Hepatocyte (in vitro differentiated cells): ENCODE measurements at regions not wholly inside any gene's neighbourhood (a gene's known extent, or its start where the extent isn't known, plus 50 kb on each side); places are given as distances from the start of the nearest gene placed in this dataset.

Experiments
- DNase-seq: peaks from one replicate; pipeline ENCODE4 v3.0.0-alpha.2; 2016; ENCODE audit warnings: low spot score
- H2AFZ ChIP-seq: fragments of 200-600 bp; sonication (generic); 2 replicates; pipeline ENCODE4 v1.6.0; 2016; ENCODE audit warnings: antibody characterized with exemption, mild to moderate bottlenecking
- H3K27ac ChIP-seq: fragments of 200-600 bp; sonication (generic); 2 replicates; pipeline ENCODE4 v1.5.1; 2016; ENCODE audit warnings: mild to moderate bottlenecking
- H3K27me3 ChIP-seq: fragments of 200-600 bp; sonication (generic); 2 replicates; pipeline ENCODE4 v1.6.1; 2016
- H3K36me3 ChIP-seq: fragments of 200-600 bp; sonication (generic); replicated peaks from 2 replicates; pipeline ENCODE4 v1.5.1; 2016; ENCODE audit warnings: low read depth; ENCODE audit not compliant: insufficient read depth
- H3K4me1 ChIP-seq: fragments of 200-600 bp; sonication (generic); 2 replicates; pipeline ENCODE4 v1.5.1; 2016; ENCODE audit warnings: mild to moderate bottlenecking, moderate library complexity; ENCODE audit not compliant: insufficient read depth
- H3K4me2 ChIP-seq: fragments of 200-600 bp; sonication (generic); 2 replicates; pipeline ENCODE4 v1.6.0; 2016
- H3K4me3 ChIP-seq: fragments of 200-600 bp; sonication (generic); 2 replicates; pipeline ENCODE4 v1.5.1; 2016; ENCODE audit warnings: mild to moderate bottlenecking
- H3K79me2 ChIP-seq: fragments of 200-600 bp; sonication (generic); 2 replicates; pipeline ENCODE4 v1.6.0; 2017; ENCODE audit warnings: mild to moderate bottlenecking
- H3K9me2 ChIP-seq: fragments of 200-600 bp; sonication (generic); replicated peaks from 2 replicates; pipeline ENCODE4 v1.6.0; 2017; ENCODE audit warnings: mild to moderate bottlenecking; ENCODE audit not compliant: insufficient read depth
- H3K9me3 ChIP-seq: fragments of 200-600 bp; sonication (generic); 2 replicates; pipeline ENCODE4 v1.5.1; 2016; ENCODE audit warnings: low read depth, mild to moderate bottlenecking
- H4K20me1 ChIP-seq: fragments of 200-600 bp; sonication (generic); 2 replicates; pipeline ENCODE4 v1.6.0; 2016; ENCODE audit warnings: mild to moderate bottlenecking; ENCODE audit not compliant: insufficient read depth, poor library complexity, severe bottlenecking
- EZH2 ChIP-seq: fragments of 200-600 bp; sonication (generic); IDR thresholded peaks from 2 replicates; pipeline ENCODE4 v1.6.1; 2016; ENCODE audit warnings: antibody characterized with exemption, mild to moderate bottlenecking, borderline replicate concordance
- EZH2phosphoT487 ChIP-seq: fragments of 200-600 bp; sonication (generic); IDR thresholded peaks from one replicate; pipeline ENCODE4 v1.6.1; 2018; ENCODE audit warnings: antibody characterized with exemption, mild to moderate bottlenecking, low read depth, moderate library complexity; ENCODE audit not compliant: unreplicated experiment, severe bottlenecking
- WGBS: methylation state at CpG from one replicate; pipeline ENCODE4 v1.1.6; 2016; ENCODE audit warnings: low lambda C conversion rate; ENCODE audit errors: missing lambda C conversion rate; 5-methylcytosine and 5-hydroxymethylcytosine counted together
- TF ChIP-seq, protein P1 (sequence below): fragments of 200-600 bp; sonication (generic); IDR thresholded peaks from 2 replicates; pipeline ENCODE4 v1.5.1; 2016; ENCODE audit warnings: antibody characterized with exemption, mild to moderate bottlenecking; ENCODE audit not compliant: poor library complexity

DNA sequence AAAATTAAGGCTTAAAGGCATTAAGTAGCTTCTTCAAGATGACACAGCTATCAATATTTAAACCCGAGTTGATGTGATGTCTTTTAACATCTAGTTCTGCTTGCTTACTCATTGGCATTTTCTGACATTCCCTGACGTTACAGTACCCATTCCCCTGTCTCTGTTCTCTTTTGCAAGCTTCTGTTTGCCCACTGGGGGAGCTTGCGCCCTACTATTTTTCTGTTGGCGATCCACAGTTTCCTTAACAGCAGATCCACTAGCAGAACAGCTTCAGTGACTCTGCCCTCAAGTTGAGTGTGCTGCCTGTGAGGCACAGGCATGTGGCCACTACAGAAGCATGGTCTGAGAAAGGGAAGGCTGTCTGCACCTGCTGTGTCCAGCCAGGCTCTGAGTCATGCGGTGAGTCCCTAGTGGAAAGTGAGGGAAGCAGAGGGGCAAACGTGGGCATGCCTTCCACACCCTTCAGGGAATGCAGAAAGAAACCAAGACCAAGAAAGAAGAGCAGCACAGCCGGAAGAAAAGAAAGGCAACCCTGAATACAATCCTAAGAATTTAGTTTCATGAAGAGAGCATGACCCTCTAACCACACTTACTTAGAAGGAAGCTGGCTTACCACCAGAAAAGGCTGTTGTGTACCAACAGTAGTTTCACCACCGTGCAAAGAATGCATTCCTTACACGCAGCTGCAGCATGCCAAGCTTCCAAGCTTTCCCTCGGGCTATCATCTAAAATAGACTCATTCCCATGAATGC, 97.7 kb upstream of the VGLL2 start:
- 61% methylated on average over 10 of the region's 10 CpGs for WGBS
- H2AFZ ChIP-seq: no peak overlapping the region
- no peak for TF ChIP-seq EZH2phosphoT487
- TF ChIP-seq, protein P1, sequence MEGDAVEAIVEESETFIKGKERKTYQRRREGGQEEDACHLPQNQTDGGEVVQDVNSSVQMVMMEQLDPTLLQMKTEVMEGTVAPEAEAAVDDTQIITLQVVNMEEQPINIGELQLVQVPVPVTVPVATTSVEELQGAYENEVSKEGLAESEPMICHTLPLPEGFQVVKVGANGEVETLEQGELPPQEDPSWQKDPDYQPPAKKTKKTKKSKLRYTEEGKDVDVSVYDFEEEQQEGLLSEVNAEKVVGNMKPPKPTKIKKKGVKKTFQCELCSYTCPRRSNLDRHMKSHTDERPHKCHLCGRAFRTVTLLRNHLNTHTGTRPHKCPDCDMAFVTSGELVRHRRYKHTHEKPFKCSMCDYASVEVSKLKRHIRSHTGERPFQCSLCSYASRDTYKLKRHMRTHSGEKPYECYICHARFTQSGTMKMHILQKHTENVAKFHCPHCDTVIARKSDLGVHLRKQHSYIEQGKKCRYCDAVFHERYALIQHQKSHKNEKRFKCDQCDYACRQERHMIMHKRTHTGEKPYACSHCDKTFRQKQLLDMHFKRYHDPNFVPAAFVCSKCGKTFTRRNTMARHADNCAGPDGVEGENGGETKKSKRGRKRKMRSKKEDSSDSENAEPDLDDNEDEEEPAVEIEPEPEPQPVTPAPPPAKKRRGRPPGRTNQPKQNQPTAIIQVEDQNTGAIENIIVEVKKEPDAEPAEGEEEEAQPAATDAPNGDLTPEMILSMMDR: no peak
- no peak for TF ChIP-seq EZH2

DNA sequence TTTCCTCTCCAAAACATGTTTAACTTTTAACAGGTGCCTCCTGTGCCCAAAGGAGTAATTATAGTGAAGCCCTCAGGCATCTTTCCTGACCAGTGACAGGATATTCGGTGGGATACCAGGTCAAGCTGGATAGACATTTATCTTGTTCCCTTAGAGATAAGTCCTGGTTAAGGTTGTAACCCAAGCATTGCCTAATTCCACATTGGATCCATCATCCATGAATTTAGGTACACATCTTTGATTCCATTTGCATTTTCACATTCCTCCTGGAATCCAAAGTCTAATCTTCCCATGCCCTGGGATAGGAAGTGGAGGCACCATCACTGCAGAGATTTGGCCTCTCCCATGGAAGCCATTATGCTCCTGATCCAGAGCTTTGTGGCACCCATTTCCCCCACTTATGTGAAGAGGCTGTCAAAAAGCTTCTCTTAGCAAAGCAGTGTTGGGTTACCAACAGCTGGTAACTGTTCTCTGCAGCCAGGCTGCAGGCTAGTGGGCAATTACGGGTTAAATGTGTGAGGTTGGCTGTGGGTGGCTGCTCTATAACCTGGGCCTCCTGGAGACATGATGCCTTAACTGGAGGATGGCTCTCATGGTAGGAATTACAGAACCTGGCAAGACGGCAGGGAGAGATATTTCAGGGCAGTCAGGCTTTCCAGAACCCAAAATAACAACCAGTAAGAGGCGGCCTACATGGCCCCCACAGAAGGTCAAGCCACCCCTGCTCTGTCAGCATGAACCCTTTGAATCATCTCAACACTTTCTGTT, 96.9 kb upstream of the VGLL2 start:
- DNase-seq: no peak
- Histone ChIP-seq H3K36me3 (no peaks in the 10 kb centered on the region), H3K9me3 (no peaks in the 10 kb centered on the region), H3K4me1 (no peaks in the 10 kb centered on the region), H3K27ac (no peak overlapping the region), H3K9me2 (no peaks in the 10 kb centered on the region), H4K20me1 (no peaks in the 10 kb centered on the region), H2AFZ (no peak overlapping the region), H3K4me2 (no peak overlapping the region), H3K79me2 (no peaks in the 10 kb centered on the region), H3K4me3 (no peak overlapping the region), H3K27me3 (no peaks in the 10 kb centered on the region)
- TF ChIP-seq EZH2phosphoT487 (no peak), EZH2 (no peak)
- TF ChIP-seq, protein P1: no peak
- WGBS: 65% methylated on average over 4 of the region's 4 CpGs

More for the DNA sequence above, 97.7 kb upstream of the VGLL2 start:
- no peaks in the 10 kb centered on the region for H4K20me1 ChIP-seq
- DNase-seq: peak; percentile 9
- H3K4me1 ChIP-seq: no peaks in the 10 kb centered on the region
- H3K27me3 ChIP-seq: no peaks in the 10 kb centered on the region
- H3K4me3 ChIP-seq: no peak overlapping the region
- no peaks in the 10 kb centered on the region for H3K9me2 ChIP-seq
- no peaks in the 10 kb centered on the region for H3K9me3 ChIP-seq
- H3K79me2 ChIP-seq: no peaks in the 10 kb centered on the region
- H3K27ac ChIP-seq: no peak overlapping the region
- no peaks in the 10 kb centered on the region for H3K36me3 ChIP-seq
- no peak overlapping the region for H3K4me2 ChIP-seq

DNA sequence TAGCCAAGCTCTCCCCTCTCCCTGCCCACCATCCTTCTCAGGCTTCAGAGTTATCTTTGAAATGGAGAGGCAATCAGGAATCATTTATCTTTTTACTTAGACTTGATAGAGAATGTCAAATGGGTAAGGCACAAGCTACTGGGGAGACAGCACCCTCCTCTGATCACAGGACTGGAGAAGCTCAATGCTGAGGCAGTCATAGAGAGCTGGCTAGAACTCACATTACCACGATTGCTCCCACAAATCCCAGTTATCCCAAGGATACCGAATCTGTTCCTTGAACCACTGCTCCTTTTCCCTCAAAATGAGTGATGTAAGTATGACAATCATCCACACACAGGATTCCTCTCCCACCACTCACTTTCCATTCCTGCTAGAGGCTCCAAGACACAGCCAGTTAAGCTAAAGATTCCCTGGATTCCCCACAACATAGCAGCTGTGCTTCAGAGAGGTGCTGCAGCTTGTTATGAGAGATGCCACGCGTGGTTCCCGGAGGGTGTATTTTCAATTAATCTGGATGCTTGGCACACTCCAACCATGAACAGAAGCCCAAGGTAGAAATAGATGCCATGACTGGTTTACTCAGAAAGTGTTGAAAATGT, 96.2 kb upstream of the VGLL2 start:
- H3K4me3 ChIP-seq: no peak overlapping the region
- H3K79me2 ChIP-seq: no peaks in the 10 kb centered on the region
- no peaks in the 10 kb centered on the region for H3K9me2 ChIP-seq
- no peak overlapping the region for H3K27ac ChIP-seq
- no peaks in the 10 kb centered on the region for H3K27me3 ChIP-seq
- TF ChIP-seq, protein P1: no peak
- TF ChIP-seq EZH2 (no peak), EZH2phosphoT487 (no peak)
- no peak overlapping the region for H2AFZ ChIP-seq
- no peak overlapping the region for H3K4me2 ChIP-seq
- H3K4me1 ChIP-seq: no peaks in the 10 kb centered on the region
- H3K9me3 ChIP-seq: no peaks in the 10 kb centered on the region
- H4K20me1 ChIP-seq: no peaks in the 10 kb centered on the region
- H3K36me3 ChIP-seq: no peaks in the 10 kb centered on the region
- DNase-seq: no peak
- WGBS: 91% methylated on average over 5 of the region's 5 CpGs
